ENCODE measurements at regions not wholly inside any gene's neighbourhood (a gene's known extent, or its start where the extent isn't known, plus 50 kb on each side); places are given as distances from the start of the nearest gene placed in this dataset.

DNA sequence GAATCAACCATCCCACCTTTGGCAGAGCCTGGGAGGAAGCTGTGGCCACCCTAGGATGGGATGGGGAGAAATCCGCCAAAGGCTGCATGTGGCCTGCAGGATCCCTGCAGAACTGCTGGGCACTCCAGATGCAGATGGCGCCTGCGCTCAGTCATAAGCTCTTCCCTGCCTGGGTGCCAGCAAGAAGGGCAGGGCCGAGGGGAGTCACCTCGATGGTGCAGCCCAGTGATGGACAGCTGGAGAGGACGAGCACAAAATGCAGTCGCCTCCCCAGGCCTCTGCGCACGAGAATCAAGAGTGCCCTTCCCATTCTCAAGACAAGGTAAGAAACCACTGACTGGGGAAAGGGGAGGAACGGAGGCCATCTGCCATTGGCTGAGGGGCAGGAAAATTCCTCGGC is 693.6 kb downstream of the TBC1D22A start:
- Histone ChIP-seq H3K27me3 (ENCODE audit: insufficient read depth, low read length) (no peaks in the 10 kb centered on the region), H3K4me1 (ENCODE audit: insufficient read depth, low read length) (no peaks in the 10 kb centered on the region), H3K4me3 (ENCODE audit: low read length) (no peak overlapping the region), H3K9me3 (ENCODE audit: low read depth, low read length) (no peaks in the 10 kb centered on the region)

DNA sequence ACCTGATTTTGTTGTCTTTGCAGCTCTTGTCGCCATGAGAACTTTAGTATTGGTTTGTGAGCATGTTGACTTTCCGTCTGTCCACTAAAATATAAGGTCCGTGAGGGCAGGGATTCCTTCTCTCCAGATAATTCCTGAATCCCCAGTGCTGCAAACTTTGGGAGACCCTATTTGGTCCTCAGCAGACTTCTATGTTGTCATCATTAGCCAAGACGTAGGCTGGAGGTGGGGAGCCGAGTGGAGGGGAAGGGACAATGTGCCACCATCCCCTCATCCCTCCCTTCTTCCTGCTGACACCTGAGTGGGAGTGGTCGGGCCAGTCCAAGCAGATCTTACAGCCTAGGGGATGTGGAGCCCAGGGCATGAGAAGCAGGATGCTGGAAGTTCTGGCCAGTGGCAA is 690.6 kb downstream of the TBC1D22A start:
- Histone ChIP-seq H3K27me3 (ENCODE audit: insufficient read depth, low read length) (no peaks in the 10 kb centered on the region), H3K9me3 (ENCODE audit: low read depth, low read length) (no peaks in the 10 kb centered on the region), H3K4me3 (ENCODE audit: low read length) (no peak overlapping the region), H3K4me1 (ENCODE audit: insufficient read depth, low read length) (no peaks in the 10 kb centered on the region)

DNA sequence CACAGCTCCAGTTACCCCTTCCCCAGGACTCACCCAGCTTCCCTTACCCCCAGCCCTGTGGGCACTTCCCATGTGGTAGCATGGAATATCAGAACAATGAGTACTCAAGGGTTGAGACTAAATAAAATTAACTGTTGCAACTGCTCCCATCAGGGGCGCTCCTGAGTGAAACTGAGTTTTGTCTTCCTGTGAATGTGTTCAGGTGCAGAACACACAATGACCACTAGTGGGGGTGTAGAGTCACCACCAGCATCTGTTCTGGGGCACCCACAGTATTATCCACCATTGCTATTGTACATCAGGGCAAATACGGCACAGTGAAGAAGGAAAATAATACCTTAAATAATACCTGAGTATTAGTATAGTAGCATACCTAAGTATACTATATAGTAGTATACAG is 689.7 kb downstream of the TBC1D22A start:
- Histone ChIP-seq H3K27me3 (ENCODE audit: insufficient read depth, low read length) (no peaks in the 10 kb centered on the region), H3K9me3 (ENCODE audit: low read depth, low read length) (no peaks in the 10 kb centered on the region), H3K4me1 (ENCODE audit: insufficient read depth, low read length) (no peaks in the 10 kb centered on the region), H3K4me3 (ENCODE audit: low read length) (no peak overlapping the region)

DNA sequence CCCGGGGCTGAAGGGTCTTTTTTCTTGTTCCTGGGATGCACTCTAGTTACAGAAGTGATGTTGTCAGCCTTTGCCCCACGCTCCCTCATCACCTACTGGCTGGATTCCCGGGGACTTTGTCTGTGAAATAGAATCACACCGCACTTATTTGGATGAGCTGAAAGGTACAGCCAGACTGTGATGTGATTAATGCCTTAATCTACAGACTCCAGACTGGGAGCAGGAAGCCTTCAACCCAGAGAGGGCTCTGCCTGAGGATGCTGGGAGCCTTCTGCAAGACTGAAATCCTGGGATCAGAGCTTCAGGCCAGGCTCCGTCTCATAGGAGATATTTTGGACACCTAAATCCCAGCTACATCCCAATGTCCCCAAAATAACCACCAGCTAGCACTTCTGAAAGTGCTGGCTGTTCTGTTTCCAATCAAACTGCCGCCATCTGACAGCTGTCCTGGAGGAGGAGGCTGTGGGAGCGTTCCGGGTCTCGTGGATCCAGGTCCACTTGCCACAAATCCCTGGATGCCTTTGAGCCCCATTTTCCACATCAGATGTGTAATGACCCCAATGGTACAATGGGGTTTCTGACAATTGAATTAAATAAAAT is 688.5 kb downstream of the TBC1D22A start:
- Histone ChIP-seq H3K4me1 (ENCODE audit: insufficient read depth, low read length) (no peaks in the 10 kb centered on the region), H3K27me3 (ENCODE audit: insufficient read depth, low read length) (no peaks in the 10 kb centered on the region), H3K4me3 (ENCODE audit: low read length) (no peak overlapping the region), H3K9me3 (ENCODE audit: low read depth, low read length) (no peaks in the 10 kb centered on the region)

DNA sequence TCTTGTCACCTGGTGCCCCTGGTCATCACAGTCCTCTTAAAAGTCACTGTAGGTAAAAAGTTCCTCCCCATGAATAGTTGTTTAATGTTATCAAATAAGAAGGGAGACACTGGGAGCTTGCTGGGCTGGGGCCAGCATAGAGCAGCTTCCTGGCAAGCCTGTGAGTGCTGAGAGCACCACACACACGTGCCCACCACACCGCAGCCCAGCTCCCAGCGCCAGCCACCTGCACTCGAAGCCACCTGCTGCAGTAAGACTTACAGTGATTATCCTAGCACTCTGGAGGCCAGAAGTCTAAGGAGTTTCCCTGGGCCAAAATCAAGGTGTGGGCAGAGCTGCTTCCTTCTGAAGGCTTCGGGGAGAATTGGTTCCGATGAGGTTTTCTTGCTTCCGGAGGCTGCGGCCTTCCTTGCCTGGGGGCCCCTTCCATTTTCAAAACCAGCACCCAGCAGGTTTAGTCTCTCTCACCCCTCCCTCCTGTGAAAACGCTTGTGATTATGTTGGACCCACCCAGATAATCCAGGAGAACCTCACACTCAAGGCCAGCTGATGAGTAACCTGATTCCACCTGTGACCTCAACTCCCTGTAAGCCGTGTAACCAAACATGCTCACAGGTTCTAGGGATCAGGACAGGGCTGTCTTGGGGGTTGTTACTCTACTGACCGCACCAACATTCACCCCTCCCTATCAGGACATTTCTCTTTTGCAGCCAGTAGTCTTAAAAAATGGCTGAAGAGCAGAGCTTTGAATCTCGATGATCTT is 687.2 kb downstream of the TBC1D22A start:
- no peak overlapping the region for H3K4me3 ChIP-seq (ENCODE audit: low read length)
- H3K4me1 ChIP-seq (ENCODE audit: insufficient read depth, low read length), result no peaks in the 10 kb centered on the region
- no peaks in the 10 kb centered on the region for H3K9me3 ChIP-seq (ENCODE audit: low read depth, low read length)
- no peaks in the 10 kb centered on the region for H3K27me3 ChIP-seq (ENCODE audit: insufficient read depth, low read length)

DNA sequence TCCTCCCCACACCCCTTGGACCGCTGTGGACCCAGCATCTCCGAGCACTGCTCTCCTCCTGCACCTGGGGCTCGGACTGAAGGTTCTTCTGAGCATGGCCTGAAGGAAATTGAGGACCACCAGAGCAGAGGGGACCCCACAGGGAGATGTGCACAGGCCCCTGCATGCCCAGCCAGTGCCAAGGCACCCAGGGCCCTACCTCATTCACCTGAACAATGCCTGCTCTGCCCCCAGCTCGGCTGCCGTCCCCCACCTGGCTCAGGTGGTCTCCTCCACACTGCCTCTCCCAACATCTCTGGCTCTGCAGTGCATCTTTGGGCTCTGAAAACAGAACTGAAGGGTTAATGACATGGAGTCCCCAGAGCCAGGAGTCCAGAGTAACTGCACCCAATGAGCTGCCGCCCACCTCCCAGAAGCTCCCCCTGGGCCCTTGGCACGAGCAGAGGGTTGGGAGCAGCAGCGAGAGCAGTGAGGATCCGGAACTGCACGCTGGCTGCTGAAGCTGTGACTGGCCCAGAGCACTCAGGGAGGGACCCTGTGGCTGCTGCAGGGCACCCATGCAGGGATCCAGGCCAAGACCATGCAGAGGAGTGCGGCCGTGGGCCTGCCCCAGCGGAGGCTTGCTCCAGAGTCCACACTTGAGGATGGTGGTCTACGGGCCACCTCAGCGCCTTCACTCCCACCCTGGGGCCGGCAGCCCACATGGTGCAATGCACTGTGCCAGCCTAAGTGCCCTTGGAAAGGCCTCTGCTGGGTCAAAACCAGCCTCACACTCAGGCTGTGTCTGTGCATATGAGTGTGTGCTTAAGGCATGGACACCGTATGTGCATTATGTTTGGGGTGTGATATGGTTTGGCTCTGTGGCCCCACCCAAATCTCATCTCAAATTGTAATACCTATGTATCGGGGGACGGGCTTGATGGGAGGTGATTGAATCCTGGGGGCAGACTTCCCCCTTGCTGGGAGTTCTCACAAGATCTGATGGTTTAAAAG is 686.1 kb downstream of the TBC1D22A start:
- no peak overlapping the region for H3K4me3 ChIP-seq (ENCODE audit: low read length)
- H3K9me3 ChIP-seq (ENCODE audit: low read depth, low read length), result no peaks in the 10 kb centered on the region
- H3K27me3 ChIP-seq (ENCODE audit: insufficient read depth, low read length), result no peaks in the 10 kb centered on the region
- H3K4me1 ChIP-seq (ENCODE audit: insufficient read depth, low read length), result no peaks in the 10 kb centered on the region

DNA sequence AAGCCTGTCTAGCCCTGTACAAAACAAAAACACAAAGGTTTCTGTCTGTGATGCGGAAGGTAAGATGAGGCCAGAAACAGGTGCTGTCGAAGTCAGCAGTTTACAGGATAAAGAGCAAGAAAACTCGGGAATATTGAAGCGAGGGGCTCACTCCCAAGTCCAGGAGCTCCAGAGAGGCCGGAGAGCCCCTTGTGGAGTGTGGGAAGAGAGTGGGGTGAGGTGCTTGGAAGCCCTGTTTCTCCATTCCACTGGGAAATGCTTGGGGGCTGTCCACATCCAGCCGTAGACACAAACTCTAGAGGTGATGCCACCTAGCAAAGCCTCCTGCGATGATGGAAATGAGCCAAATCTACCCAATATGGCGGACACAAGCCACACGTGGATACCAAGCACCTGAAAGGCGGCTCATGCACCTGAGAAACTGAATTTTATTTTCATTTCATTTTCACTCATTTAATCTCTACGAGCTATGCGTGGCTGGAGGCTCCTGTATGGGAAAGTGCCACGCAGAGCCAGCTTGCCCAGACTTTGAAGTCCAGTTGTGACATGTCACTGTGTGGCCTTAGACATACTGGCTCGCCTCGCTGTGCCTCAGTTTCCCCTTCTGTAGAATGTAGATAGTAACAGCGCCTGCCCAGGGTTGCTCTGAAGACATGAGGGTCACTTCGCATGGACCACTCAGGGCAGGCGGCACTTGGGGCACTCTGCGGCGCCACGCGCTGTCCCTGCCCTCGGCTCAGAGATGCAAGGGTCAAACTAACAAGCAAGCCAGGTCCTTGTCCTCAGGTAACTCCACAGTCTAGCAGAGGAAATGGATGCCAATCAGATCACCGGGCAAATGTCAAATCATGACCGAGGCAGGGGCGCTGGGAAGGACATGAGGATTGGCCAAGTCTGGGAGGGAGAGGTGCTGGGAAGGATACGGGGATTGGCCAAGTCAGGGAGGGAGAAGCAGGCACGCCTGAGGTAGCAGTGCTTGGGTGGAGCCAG is 684.7 kb downstream of the TBC1D22A start:
- H3K4me1 ChIP-seq (ENCODE audit: insufficient read depth, low read length), result no peaks in the 10 kb centered on the region
- no peaks in the 10 kb centered on the region for H3K27me3 ChIP-seq (ENCODE audit: insufficient read depth, low read length)
- H3K9me3 ChIP-seq (ENCODE audit: low read depth, low read length), result no peaks in the 10 kb centered on the region

DNA sequence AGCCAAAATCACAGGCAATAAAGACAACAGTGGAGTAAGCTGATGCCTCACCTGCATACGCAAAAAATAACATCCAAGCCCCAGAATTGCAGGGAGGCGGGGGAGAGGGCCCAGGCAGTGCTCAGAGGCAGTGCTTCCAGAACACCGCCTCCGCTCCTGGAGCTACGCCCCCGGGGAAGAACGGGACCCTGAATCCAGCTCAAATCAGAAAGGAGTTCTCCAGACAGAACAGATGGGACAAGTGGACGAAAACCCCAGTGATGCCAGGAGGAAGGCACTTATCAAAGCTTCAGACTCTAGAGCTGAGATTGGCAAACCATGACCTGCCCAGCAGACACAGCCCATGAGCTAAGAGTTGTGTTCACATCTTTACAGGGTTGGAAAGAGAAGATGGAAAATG is 683.9 kb downstream of the TBC1D22A start:
- H3K27me3 ChIP-seq (ENCODE audit: insufficient read depth, low read length), result no peaks in the 10 kb centered on the region
- H3K9me3 ChIP-seq (ENCODE audit: low read depth, low read length), result no peaks in the 10 kb centered on the region
- H3K4me1 ChIP-seq (ENCODE audit: insufficient read depth, low read length), result no peaks in the 10 kb centered on the region
- no peak overlapping the region for H3K4me3 ChIP-seq (ENCODE audit: low read length)

More for the DNA sequence above, 684.7 kb downstream of the TBC1D22A start:
- no peak overlapping the region for H3K4me3 ChIP-seq (ENCODE audit: low read length)

DNA sequence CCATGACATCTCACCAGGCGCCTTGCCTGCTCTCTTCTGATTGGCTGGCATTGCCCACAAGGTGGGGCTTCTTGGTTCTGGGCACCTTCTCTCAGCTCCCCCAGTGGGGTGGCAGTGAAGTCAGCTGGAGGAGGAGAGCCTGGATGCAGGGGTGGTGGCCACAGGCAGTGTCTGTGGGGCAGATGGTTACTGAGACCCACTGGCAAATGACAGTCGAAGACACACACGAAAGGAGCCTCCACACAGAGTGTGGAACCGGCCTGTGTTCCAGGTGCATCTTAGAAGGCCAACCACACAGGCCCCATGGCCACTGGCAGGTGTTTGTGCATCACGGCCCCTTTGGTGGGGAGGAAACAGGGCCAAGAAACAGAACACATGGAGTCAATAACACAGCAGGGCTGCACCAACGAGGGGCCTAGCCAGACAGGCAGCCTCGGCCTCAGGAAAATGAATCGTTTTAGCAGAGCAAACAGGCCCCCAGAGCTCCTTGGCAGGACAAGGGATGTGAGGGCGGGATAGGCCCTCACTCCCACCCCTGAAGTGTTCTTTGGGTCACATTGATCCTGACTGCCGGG is 683.4 kb downstream of the TBC1D22A start:
- no peaks in the 10 kb centered on the region for H3K9me3 ChIP-seq (ENCODE audit: low read depth, low read length)
- no peaks in the 10 kb centered on the region for H3K4me1 ChIP-seq (ENCODE audit: insufficient read depth, low read length)
- no peaks in the 10 kb centered on the region for H3K27me3 ChIP-seq (ENCODE audit: insufficient read depth, low read length)
- no peak overlapping the region for H3K4me3 ChIP-seq (ENCODE audit: low read length)

DNA sequence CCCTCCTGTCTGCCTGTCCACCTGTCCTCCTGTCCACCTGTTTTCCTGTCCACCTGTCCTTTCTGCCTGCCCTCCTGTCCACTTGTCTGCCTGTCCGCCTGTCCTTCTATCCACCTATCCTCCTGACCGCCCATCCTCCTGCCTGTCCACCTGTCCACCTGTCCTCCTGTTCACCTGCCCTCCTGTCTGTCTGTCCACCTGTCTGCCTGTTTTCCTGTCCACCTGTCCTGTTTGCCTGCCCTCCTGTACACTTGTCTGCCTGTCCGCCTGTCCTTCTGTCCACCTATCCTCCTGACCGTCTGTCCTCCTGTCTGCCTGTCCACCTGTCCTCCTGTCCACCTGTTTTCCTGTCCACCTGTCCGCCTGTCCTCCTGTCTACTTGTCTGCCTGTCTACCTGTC is 682.8 kb downstream of the TBC1D22A start:
- Histone ChIP-seq H3K4me3 (ENCODE audit: low read length) (no peak overlapping the region), H3K4me1 (ENCODE audit: insufficient read depth, low read length) (no peaks in the 10 kb centered on the region), H3K27me3 (ENCODE audit: insufficient read depth, low read length) (no peaks in the 10 kb centered on the region), H3K9me3 (ENCODE audit: low read depth, low read length) (no peaks in the 10 kb centered on the region)

DNA sequence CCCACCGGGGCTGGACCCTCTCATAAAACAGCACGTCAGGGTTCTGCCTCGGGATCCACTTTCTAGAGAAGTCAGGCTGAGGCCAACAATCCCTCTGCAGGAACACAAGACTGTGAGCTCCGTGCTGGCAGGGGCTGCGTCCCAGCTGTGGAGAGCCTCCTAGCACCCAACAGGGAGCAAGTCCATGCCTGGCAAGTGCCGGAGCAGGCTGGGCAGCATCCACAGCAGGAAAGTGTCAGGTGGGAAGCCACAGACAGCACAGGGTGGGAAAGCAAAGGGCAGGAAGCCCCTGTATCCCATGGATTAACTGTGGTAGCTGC is 682.3 kb downstream of the TBC1D22A start:
- Histone ChIP-seq H3K9me3 (ENCODE audit: low read depth, low read length) (no peaks in the 10 kb centered on the region), H3K27me3 (ENCODE audit: insufficient read depth, low read length) (no peaks in the 10 kb centered on the region), H3K4me1 (ENCODE audit: insufficient read depth, low read length) (no peaks in the 10 kb centered on the region), H3K4me3 (ENCODE audit: low read length) (no peak overlapping the region)

DNA sequence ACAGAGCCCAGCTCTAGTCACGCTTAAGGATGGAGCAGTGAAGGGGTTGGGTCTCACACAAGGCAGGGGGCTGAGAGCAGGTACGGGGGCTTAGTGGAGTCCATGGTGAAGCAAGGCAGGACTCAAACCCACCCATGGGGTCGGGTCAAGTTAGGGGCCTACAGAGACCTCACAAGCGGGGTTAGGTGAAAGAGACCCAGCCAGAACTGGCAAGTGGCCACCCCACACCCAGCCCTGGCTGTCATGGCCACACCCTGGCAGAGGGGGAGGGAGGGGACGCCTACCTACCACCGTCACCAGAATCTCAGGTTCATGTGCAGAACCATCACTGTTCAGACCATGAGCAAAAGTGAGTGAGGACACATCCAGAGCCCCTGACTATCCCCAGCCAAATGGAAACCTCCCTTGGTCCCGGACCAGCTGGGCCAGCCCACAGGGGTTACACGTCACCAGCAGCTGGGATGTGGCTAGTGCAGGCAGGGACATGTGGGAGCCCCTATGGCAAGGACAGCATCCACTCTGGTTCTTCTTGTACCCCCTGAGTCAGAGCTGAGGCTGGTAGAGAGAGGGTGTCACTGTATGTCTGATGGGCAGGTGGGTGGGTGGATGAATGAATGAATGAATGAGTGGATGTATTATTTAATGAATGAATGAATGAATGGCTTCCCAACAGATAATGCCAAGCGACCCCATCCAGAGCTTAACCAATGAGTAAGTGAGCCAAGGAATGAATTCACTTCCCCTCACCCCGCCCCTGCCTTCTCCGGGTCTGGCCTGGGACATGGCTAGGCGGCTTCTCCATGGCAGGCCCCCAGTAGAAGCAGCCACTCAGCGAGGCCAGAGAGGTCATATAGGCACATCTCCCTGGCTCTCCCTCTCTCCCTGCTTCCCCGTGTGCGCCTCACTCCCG is 681.6 kb downstream of the TBC1D22A start:
- no peaks in the 10 kb centered on the region for H3K9me3 ChIP-seq (ENCODE audit: low read depth, low read length)
- no peak overlapping the region for H3K4me3 ChIP-seq (ENCODE audit: low read length)
- H3K27me3 ChIP-seq (ENCODE audit: insufficient read depth, low read length), result no peaks in the 10 kb centered on the region
- H3K4me1 ChIP-seq (ENCODE audit: insufficient read depth, low read length), result no peaks in the 10 kb centered on the region

DNA sequence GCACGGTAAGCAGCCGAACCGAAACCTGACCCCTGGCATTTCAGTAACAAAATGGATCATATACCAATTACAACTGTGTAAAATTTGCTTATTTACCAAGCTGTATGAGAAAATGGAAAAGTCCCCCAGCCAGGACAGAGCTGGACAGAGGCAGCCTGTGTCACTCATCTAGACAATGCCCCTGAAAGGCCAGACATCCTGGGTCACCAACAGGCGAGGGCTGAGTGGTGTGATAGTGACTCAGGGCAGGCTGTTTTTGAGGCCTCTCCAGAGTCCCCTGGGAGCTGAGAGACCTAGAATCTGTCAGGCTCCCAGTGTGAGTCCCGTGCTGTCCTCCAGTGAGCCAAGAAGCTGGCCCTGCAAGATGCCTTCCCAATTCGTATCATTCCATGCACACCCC is 680.4 kb downstream of the TBC1D22A start:
- Histone ChIP-seq H3K4me1 (ENCODE audit: insufficient read depth, low read length) (no peaks in the 10 kb centered on the region), H3K27me3 (ENCODE audit: insufficient read depth, low read length) (no peaks in the 10 kb centered on the region), H3K9me3 (ENCODE audit: low read depth, low read length) (no peaks in the 10 kb centered on the region)

More for the DNA sequence above, 680.4 kb downstream of the TBC1D22A start:
- no peak overlapping the region for H3K4me3 ChIP-seq (ENCODE audit: low read length)

Data from mononuclear cell (primary cell).